Limb (tissue), 2 donors: ENCODE measurements at regions not wholly inside any gene's neighbourhood (a gene's known extent, or its start where the extent isn't known, plus 50 kb on each side); places are given as distances from the start of the nearest gene placed in this dataset.

ENCODE experiments used
- DNase-seq, 2 donors: peaks; one replicate each; pipeline ENCODE4 v3.0.0-alpha.2; 2016; ENCODE audit errors: extremely low spot score in 2 of 2

DNA sequence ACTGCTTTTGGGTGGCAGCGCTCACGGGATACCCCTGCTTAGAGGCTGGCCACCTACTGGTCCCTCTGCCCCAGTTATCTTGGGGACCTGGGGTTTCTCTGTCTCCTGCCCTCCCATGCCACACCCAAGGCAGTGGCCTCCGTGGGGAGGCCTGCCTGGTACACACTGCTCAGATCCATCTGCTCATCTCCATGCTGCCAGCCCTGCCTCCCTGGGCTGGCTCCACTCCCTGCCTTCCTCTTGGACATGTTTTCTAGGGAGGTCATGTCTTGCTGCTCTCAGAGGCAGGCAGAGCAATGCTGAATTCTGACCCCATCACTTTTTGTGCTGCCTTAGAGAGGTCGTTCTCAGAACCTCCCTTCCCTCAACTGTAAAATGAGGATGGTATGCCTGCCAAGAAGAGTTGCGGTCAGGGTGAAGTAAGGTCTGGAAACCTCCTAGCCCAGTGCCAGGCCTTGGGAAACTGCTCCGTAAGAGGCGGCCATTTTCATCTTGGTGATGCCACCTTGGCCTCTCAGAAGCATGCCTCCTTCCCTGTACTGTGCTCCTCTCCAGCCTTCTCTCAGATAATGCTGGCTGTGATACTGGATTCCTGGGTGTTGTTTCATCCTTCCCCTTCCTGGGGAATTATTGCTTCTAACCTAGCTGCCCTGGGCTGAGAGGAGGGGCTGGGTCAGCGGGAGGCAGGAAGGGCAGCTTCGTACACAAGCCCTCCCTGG is 186.4 kb upstream of the ZBED5 start:
- DNase-seq = no peak

DNA sequence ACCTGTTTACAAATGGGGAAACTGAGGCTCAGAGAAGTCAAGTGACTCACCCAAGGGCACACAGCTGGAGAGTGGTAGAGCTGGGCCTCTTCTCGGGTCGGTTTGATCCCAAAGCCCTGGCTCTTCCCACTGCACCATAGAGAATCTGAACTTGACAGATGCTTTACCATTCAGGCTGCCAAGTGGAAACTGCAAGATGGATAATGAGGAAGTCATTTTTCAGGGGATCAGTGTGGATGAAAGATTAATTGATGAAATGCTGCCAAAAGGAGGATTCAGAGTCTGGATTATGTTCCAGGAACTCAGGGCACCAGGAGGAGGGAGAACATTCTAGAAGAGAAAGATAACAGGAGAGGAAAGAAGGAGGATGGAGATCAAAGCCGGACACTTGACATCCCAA is 185.9 kb upstream of the ZBED5 start:
- no peak for DNase-seq

GRCh38 chr11:11039208-11039965 is 181.5 kb upstream of the ZBED5 start:
- no peak for DNase-seq

- no peak for DNase-seq
These were observed 180.9 kb upstream of the ZBED5 start for GRCh38 chr11:11038782-11039181.

- peak in 1 of 2 donors; percentile 39 for DNase-seq
These were observed 180.5 kb upstream of the ZBED5 start for GRCh38 chr11:11038352-11038751.

DNA sequence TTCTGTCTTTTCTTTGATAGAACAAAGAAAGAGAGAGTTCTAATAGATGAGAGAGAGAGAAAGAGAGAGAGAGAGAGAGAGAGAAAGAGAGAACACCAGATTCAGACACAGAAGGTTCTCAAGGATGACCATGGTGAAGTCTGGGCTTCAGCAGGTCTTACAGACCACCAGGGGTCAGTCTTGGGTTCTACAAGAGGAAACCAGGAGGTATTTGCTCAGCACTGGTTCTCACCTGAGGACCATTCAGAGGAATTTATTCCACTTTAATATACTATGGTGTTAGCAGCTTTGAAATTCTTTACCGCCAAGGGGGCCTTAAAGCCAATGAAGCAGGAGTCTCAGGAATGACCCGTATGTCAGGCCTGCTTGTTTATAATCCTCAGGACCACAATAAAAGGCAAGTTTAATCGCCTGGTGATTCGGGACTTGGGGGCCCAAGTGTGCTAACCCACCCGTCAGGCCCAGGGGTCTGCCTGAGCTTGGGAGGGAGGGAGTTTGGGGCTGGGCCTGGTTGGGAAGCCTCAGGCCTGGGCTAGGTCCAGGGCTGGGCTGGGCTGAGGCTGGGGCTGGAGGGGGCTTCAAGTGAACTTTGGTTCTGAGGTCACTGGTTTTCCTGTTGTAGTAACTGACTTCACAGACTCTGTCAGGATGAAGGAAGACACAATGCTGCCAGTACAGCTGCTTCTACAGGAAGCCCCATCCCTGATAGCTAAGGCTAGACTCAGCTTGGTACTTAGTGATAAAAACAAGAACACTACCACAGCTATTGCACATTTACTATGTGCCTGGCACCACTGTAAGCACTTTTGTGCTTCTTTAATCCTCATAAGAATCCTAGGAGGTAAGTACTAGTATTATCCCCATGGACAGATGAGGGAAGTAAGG is 179.2 kb upstream of the ZBED5 start:
- DNase-seq = peak in 1 of 2 donors; percentile 75

DNA sequence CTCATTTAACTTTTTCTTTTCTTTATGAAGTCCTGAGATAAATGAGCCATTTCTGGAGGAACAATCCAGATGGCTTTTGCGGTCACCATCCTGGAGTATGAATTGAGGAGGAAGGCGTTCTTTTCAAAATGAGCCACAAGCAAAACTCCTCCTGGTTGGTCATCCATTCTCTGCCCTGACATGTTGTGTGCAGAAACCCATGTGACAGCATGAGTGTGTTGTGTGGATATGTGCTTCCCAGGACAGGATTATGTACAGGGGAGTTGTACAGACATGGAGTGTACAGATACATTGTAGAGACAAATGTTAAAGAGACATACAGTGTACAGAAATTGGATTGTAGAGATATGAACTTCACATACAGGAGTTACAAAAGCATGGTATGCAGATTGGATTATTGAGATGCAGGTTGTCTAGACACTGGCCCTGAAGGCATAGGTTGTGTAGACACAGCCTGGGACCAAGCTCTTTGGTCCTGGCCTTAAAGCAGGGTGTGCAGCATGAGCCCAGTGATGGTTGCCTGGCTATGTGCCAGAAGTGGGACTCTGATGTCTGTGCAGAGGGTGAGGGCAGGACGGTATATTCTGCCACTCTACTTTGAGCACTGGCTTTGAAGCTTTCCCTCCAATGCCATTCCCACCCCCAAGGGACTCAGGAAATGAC is 178.5 kb upstream of the ZBED5 start:
- no peak for DNase-seq

- DNase-seq = no peak
These were observed 177.5 kb upstream of the ZBED5 start for GRCh38 chr11:11035331-11035730.

GRCh38 chr11:11034476-11034875 is 176.6 kb upstream of the ZBED5 start:
- no peak for DNase-seq

- no peak for DNase-seq
These were observed 174.2 kb upstream of the ZBED5 start for GRCh38 chr11:11032066-11032465.

GRCh38 chr11:11029027-11029426 is 171.2 kb upstream of the ZBED5 start:
- no peak for DNase-seq

- peak in 1 of 2 donors; percentile 70 for DNase-seq
These were observed 170.3 kb upstream of the ZBED5 start for GRCh38 chr11:11028017-11028692.

GRCh38 chr11:11027288-11027687 is 169.4 kb upstream of the ZBED5 start:
- DNase-seq = no peak

DNA sequence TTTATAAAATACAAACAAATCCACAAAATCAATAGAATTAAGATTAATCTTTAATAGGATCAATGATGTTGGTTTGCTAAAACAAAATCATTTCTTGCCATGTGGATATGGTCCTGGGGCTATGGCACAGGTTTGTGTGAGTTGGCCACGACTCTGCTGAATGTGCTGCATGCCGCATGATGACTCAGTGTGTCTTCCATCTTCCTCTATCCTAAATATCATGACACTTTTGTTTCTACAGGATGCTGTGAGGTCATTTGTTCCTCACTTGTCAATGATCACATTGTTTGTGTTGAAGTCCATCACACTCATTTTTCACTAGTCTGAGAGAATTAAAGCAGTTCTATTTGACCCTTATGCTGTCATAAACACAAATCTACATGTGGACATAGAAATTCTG is 167.2 kb upstream of the ZBED5 start:
- DNase-seq = no peak

- peak in 1 of 2 donors; percentile 34 for DNase-seq
These were observed 164.4 kb upstream of the ZBED5 start for GRCh38 chr11:11022125-11022730.

DNA sequence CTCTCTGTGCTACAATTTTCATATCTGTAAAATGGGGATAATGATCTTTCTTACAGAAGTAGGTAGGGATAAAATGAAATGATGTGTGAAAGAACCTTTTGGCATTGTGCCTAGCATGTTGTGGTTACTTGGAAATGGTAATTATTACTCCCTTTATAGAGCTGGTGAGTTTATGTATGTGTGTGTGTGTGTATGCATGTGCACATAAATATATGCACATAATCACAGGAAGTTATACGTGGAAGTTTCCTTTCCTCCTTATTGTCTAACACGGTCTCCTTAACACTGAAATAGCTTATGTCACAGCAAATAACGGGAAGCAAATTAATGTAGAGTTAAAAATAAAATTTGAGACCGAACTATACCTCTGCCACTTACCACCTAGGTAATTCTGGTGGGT is 163.7 kb upstream of the ZBED5 start:
- no peak for DNase-seq

GRCh38 chr11:11020747-11021149 is 162.9 kb upstream of the ZBED5 start:
- no peak for DNase-seq

DNA sequence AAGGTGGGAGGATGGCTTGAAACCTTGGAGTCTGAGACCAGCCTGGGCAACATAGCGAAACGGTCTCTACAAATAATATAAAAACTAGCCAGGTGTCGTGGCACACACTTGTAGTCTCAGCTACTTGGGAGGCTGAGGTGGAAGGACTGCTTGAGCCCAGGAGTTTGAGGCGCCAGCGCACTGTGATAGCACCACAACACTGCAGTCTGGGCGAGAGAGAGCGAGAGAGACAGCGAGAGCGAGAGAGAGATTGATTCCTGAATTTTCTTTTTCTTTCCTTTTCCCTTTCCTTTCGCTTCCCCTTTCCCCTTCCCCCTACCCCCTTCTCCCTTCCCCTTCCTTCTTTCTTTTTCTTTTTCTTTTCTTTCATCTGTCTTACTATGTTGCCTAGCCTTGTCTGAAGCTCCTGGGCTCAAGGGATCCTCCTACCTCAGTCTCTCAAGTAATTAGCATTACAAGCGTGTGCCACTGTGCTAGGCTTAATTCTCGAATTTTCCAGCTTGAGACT is 162.4 kb upstream of the ZBED5 start:
- DNase-seq = no peak

- DNase-seq = no peak
These were observed 159.1 kb upstream of the ZBED5 start for GRCh38 chr11:11016943-11017342.

- DNase-seq = no peak
These were observed 158.2 kb upstream of the ZBED5 start for GRCh38 chr11:11016068-11016467.
